ENCODE measurements at regions not wholly inside any gene's neighbourhood (a gene's known extent, or its start where the extent isn't known, plus 50 kb on each side); places are given as distances from the start of the nearest gene placed in this dataset.

GRCh38 chr6:33908025-33908424 lies 104.2 kb upstream of the MLN start:
- peaks cover 5% of the 10 kb centered on the region for H3K27me3 Mint-ChIP-seq (ENCODE audit: low read depth)
- no peak for ATAC-seq
- DNase-seq (ENCODE audit: low spot score): no peak
- no peak overlapping the region for H3K4me3 Mint-ChIP-seq
- POLR2A ChIA-PET: no interaction called here
- CTCF ChIA-PET: interaction anchor here (1.2 kb wide), 1 partner anchor 147 kb away, joined by 3 read pairs; no protein-coding TSS in a partner anchor
- H3K36me3 Mint-ChIP-seq: no peaks in the 10 kb centered on the region
- no peak overlapping the region for H3K27ac Mint-ChIP-seq
- peaks cover 12% of the 10 kb centered on the region for H3K4me1 Mint-ChIP-seq
- TF ChIP-seq EMX1 (CRISPR knock-in tag; IDR thresholded peaks at IDR 0.05) (no peak), FOXP4 (CRISPR knock-in tag; IDR thresholded peaks at IDR 0.05) (no peak), ZNF219 (CRISPR knock-in tag; IDR thresholded peaks at IDR 0.05; ENCODE audit: borderline replicate concordance) (no peak), GTF2I (CRISPR knock-in tag; conservative IDR thresholded peaks at IDR 0.05) (no peak), ZMAT4 (CRISPR knock-in tag; IDR thresholded peaks at IDR 0.05) (no peak), OVOL2 (CRISPR knock-in tag; IDR thresholded peaks at IDR 0.05; ENCODE audit: borderline replicate concordance) (no peak), AFF4 (CRISPR knock-in tag; IDR thresholded peaks at IDR 0.05; ENCODE audit: borderline replicate concordance) (no peak), MYBL2 (CRISPR knock-in tag; IDR thresholded peaks at IDR 0.05) (no peak), NFE2L1 (CRISPR knock-in tag; IDR thresholded peaks at IDR 0.05) (no peak), NFATC4 (CRISPR knock-in tag; IDR thresholded peaks at IDR 0.05) (no peak), TEAD4 (CRISPR knock-in tag; IDR thresholded peaks at IDR 0.05) (no peak)
- no peaks in the 10 kb centered on the region for H3K9me3 Mint-ChIP-seq

GRCh38 chr6:33907227-33907626 lies 103.4 kb upstream of the MLN start:
- Mint-ChIP-seq H3K4me3 (no peak overlapping the region), H3K27ac (no peak overlapping the region), H3K9me3 (no peaks in the 10 kb centered on the region), H3K36me3 (no peaks in the 10 kb centered on the region), H3K4me1 (peaks cover 12% of the 10 kb centered on the region), H3K27me3 (ENCODE audit: low read depth) (peaks cover 5% of the 10 kb centered on the region)
- ATAC-seq (no peak), DNase-seq (ENCODE audit: low spot score) (no peak)
- POLR2A ChIA-PET: no interaction called here
- CTCF ChIA-PET: interaction anchor here (1.2 kb wide), 1 partner anchor 148 kb away, joined by 3 read pairs; no protein-coding TSS in a partner anchor
- TF ChIP-seq CTCF (IDR thresholded peaks at IDR 0.05): no peak
- no peak for TF ChIP-seq ERG (CRISPR knock-in tag; IDR thresholded peaks at IDR 0.05)
- TF ChIP-seq ZNF219 (CRISPR knock-in tag; IDR thresholded peaks at IDR 0.05; ENCODE audit: borderline replicate concordance): no peak
- no peak for TF ChIP-seq PREB (CRISPR knock-in tag; IDR thresholded peaks at IDR 0.05; ENCODE audit: borderline replicate concordance)
- TF ChIP-seq FOXP4 (CRISPR knock-in tag; IDR thresholded peaks at IDR 0.05): no peak
- no peak for TF ChIP-seq ZSCAN18 (CRISPR knock-in tag; IDR thresholded peaks at IDR 0.05)
- TF ChIP-seq SP1 (CRISPR knock-in tag; conservative IDR thresholded peaks at IDR 0.05): no peak
- TF ChIP-seq SMAD3 (CRISPR knock-in tag; IDR thresholded peaks at IDR 0.05; ENCODE audit: borderline replicate concordance): no peak
- TF ChIP-seq ATF1 (CRISPR knock-in tag; IDR thresholded peaks at IDR 0.05): no peak
- no peak for TF ChIP-seq USF2 (CRISPR knock-in tag; IDR thresholded peaks at IDR 0.05)
